ENCODE measurements at regions not wholly inside any gene's neighbourhood (a gene's known extent, or its start where the extent isn't known, plus 50 kb on each side); places are given as distances from the start of the nearest gene placed in this dataset.

DNA sequence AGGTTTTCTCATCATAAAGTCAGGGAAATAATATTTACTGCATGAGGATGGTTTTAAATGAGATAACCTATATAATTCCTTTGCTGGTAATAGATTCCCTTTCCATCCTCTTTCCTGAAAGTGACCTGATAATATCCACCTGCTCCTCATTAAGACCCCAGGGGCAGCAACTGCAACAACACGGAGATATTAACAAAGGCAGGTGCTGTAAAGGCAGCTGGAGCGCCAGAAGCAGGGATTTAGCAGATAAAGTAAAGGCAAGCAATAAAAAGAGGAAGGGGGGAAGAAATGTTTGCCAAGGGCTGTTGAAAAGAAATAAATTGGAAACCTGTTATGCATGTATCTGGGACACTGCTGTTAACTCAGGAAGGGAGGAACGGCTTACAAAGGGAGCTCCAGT lies 472.6 kb upstream of the KLHL29 start:
- TF ChIP-seq, protein P1, sequence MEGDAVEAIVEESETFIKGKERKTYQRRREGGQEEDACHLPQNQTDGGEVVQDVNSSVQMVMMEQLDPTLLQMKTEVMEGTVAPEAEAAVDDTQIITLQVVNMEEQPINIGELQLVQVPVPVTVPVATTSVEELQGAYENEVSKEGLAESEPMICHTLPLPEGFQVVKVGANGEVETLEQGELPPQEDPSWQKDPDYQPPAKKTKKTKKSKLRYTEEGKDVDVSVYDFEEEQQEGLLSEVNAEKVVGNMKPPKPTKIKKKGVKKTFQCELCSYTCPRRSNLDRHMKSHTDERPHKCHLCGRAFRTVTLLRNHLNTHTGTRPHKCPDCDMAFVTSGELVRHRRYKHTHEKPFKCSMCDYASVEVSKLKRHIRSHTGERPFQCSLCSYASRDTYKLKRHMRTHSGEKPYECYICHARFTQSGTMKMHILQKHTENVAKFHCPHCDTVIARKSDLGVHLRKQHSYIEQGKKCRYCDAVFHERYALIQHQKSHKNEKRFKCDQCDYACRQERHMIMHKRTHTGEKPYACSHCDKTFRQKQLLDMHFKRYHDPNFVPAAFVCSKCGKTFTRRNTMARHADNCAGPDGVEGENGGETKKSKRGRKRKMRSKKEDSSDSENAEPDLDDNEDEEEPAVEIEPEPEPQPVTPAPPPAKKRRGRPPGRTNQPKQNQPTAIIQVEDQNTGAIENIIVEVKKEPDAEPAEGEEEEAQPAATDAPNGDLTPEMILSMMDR (IDR thresholded peaks at IDR 0.05): no peak

DNA sequence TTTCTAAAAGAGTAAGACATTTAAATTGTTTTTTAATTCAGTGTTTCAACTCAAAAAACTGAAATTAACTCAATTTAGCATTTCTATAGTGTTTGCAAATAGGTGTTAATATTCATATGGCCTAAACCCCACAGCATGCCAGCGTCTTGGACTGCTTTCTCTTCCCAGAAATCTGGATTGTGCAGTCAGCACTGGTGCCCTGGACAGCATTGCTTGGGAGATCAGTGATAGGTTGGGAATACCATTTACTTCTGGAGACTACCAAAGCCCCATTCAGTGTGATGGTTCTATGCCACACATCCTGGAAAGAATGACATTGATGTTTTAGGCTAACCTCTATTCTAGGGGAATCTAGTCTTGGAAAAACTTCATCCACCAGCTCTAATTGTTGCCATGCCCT lies 455.0 kb upstream of the KLHL29 start:
- TF ChIP-seq, protein P1 (IDR thresholded peaks at IDR 0.05): no peak

DNA sequence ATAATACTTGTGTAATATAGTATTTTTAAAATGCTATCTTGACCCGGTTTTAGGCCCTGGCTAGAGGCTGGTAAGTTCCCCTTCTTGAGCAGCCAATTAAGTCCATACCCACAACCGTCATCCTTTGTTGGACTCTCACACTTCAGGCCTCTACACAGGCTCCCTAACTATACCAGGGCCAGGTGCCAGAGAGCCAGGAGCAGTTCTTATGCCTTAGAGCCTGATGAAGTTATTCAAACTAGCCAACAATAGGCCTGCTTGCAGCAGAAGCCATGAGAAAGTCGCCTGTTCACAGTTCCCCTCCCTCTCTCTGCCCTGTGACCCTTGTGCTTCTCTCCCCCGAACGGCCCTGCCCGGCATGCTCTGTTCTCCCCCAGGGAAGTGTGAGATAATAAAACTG lies 454.2 kb upstream of the KLHL29 start:
- TF ChIP-seq, protein P1 (IDR thresholded peaks at IDR 0.05): no peak

GRCh38 chr2:22932288-22932687 lies 452.7 kb upstream of the KLHL29 start:
- TF ChIP-seq, protein P1 (IDR thresholded peaks at IDR 0.05): no peak

DNA sequence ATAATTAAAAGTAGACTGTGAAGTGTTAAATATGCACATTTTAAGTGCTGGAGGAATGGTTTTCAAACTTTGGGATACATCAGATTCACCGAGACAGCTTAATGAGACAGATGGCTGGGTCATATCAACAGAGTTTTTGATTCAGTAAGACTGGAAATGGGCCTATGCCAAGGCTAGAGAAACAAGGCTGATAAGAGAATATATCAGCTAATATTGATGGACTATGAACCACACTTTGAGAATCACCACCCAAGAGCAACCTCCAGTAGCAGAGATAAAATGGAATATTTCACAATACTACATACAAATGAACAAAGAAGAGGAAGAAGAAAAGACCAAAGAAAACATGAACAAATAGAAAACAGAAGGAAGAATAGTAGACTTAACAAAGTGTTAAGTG lies 450.2 kb upstream of the KLHL29 start:
- TF ChIP-seq, protein P1 (IDR thresholded peaks at IDR 0.05): no peak

- TF ChIP-seq, protein P1 (IDR thresholded peaks at IDR 0.05): no peak
Measured at GRCh38 chr2:22942441-22942840, 442.5 kb upstream of the KLHL29 start.

- TF ChIP-seq, protein P1 (IDR thresholded peaks at IDR 0.05): no peak
Measured at GRCh38 chr2:22944143-22944542, 440.8 kb upstream of the KLHL29 start.

DNA sequence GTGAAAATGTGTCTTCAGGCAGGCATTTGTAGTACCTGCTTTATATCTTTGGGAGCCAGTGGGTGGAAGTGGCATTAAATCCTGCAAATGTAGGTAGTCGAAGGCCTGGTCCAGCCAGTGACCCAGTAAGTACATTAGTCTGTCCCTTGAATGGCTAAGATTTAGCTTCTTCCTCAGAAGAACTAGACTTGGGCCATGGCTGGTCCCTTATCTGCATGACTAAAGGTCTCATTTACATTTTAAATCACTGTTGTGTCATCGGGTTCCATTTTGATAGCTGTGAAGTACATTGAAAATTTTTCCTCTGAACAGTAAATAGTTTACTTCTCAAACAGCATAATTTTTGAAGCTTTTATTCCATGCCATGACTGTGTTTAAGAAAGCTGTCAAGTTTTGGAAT lies 438.4 kb upstream of the KLHL29 start:
- TF ChIP-seq, protein P1 (IDR thresholded peaks at IDR 0.05): no peak

All from LNCAP (cell line).